Brain microvascular endothelial cell (primary cell): ENCODE measurements at regions not wholly inside any gene's neighbourhood (a gene's known extent, or its start where the extent isn't known, plus 50 kb on each side); places are given as distances from the start of the nearest gene placed in this dataset.

Experiments used
- DNase-seq: peaks from one replicate; pipeline ENCODE4 v3.0.0-alpha.2; 2020
- H3K27ac ChIP-seq: fragments of 250-450 bp; sonication (Bioruptor Pico); 2 replicates; pipeline ENCODE4 v1.5.1; 2020; ENCODE audit warnings: mild to moderate bottlenecking, moderate library complexity
- H3K27me3 ChIP-seq: fragments of 250-450 bp; sonication (Bioruptor Pico); replicated peaks from 2 replicates; pipeline ENCODE4 v1.5.1; 2020; ENCODE audit warnings: mild to moderate bottlenecking
- H3K36me3 ChIP-seq: fragments of 250-450 bp; sonication (Bioruptor Pico); replicated peaks from 2 replicates; pipeline ENCODE4 v1.5.1; 2020; ENCODE audit warnings: mild to moderate bottlenecking
- H3K4me3 ChIP-seq: 2 replicates; pipeline ENCODE4 v1.5.1; 2011; ENCODE audit warnings: low read depth, mild to moderate bottlenecking, control low read depth, low read length, moderate library complexity
- CTCF ChIP-seq: IDR thresholded peaks from 2 replicates; pipeline ENCODE4 v1.5.1; 2011; ENCODE audit warnings: low read depth, mild to moderate bottlenecking, moderate library complexity, low read length, control low read depth, inconsistent platforms; ENCODE audit errors: missing control alignments
- in situ Hi-C: cut with HindIII; loops from 2 replicates; pipeline ENCODE4 v1.10.0; 2017; ENCODE audit warnings: low sequenced_read_pairs, low pct_ligation_motif_present

DNA sequence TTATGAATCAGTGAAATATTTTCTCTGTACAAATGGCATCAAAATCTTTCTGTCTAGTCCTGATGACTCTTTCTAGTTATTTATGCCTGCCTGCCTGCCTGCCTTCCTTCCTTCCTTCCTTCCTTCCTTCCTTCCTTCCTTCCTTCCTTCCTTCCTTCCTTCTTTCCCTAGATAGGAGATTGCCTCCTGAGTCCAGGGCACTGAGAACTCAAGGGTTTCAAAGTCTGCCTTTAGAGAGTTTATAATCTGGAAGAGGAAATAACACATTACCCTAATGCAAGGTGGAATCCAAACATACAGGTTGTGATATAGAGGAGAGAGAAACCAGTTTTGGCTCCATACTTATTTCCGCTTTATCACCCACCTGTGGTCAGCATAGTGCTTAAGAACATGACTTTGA, 98.1 kb upstream of the SERPINE2 start:
- Histone ChIP-seq H3K4me3 (no peak overlapping the region), H3K27me3 (no peaks in the 10 kb centered on the region), H3K36me3 (no peaks in the 10 kb centered on the region), H3K27ac (no peak overlapping the region)
- DNase-seq = no peak
- in situ Hi-C loops = no loop called here
- TF ChIP-seq CTCF = no peak

DNA sequence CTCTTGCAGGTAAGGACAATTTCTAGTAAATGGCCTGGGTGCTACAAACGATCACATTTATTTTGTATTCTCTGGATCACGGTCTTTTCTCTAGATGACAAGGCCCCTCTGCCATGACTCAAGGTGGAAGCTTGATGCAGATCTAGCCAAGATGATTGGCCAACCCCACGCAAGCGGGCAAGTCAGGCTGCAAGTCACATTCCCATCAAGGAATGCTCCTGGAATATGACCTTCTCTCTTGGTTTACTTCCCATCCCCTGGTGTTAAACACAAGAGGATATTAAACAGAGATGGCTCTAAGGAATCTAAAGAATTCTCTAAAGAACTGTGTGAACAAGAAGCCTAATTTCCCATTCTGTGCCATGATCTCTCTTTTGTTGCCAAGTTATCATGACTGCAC, 97.3 kb upstream of the SERPINE2 start:
- Histone ChIP-seq H3K4me3 (no peak overlapping the region), H3K27me3 (no peaks in the 10 kb centered on the region), H3K27ac (no peak overlapping the region), H3K36me3 (no peaks in the 10 kb centered on the region)
- no peak for DNase-seq
- in situ Hi-C loops = no loop called here
- TF ChIP-seq CTCF = no peak

DNA sequence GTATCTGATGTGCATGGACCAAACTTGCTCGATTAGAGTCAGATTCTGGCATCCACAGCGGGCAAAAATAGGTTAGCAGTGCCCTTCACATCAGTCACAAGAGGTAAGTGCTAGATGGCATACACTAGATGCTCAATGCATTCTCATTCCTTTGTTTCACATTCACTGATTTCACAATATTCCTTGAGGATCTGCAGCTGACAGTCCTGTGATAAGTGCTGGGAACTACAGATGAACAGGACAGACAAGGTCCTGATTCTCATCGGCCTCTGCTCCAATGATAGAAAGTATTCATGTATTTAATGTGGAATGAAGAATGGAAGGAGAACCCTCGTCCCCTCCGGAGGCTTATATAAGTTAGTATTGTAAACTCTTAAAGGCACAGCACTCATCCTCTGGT, 96.8 kb upstream of the SERPINE2 start:
- no peak for DNase-seq
- in situ Hi-C loops = no loop called here
- no peaks in the 10 kb centered on the region for H3K27me3 ChIP-seq
- no peaks in the 10 kb centered on the region for H3K36me3 ChIP-seq
- H3K27ac ChIP-seq = no peak overlapping the region
- no peak overlapping the region for H3K4me3 ChIP-seq
- no peak for TF ChIP-seq CTCF

DNA sequence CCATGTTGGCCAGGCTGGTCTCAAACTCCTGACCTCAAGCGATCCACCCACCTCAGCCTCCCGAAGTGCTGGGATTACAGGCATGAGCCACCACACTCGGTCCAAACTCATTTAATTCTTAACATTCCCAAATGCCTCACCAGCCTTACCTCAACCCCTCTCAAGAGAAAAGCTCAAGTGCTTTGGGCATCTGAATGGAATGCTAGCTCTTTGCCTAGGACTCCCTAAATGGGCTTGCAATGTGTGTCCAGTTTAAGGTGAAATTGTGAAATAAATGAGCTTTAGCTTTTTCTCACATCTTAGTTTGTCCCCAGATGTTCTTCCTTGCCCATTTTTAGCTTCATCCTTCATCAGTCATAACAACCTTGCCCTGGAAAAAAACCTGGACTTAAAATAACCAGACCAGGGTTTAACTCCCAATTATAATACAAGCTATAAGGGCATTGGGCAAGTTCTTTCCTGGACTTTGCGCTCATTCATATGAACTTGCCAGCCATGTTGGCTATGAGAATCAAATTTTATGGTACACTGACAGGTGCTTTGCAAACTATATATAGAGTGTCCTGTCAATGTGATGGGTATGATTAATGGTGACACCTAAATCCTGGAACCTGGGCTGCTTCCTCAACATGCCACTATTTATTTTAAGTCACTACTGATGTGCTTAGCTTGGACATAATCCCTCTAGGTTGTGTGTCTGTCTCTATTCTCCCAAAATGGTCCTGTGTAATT, 95.1 kb upstream of the SERPINE2 start:
- Histone ChIP-seq H3K4me3 (no peak overlapping the region), H3K36me3 (no peaks in the 10 kb centered on the region), H3K27me3 (no peaks in the 10 kb centered on the region), H3K27ac (no peak overlapping the region)
- in situ Hi-C loops = no loop called here
- DNase-seq = no peak
- TF ChIP-seq CTCF = no peak

DNA sequence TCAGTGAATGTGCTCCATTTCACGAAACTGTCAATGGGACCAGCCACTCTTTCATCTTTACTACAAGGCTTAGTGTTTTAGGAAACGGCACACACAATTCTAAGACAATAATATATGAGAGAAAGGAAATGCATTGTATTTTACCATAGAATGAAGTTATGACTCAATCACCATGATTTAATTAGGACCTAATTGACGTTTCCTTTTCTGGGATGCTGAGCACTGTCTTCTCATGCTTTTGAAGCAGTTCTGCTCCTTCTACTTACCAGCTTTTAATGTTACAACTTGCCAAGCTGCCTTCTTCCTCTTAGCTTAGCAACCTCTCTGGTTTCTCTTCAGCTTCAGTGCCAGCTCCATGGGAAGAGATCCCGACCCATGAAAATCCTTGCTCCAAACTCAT, 94.3 kb upstream of the SERPINE2 start:
- in situ Hi-C loops = no loop called here
- Histone ChIP-seq H3K27ac (no peak overlapping the region), H3K27me3 (no peaks in the 10 kb centered on the region), H3K4me3 (no peak overlapping the region), H3K36me3 (no peaks in the 10 kb centered on the region)
- TF ChIP-seq CTCF = no peak
- no peak for DNase-seq
